Body of pancreas (tissue), 4 donors: ENCODE measurements at regions not wholly inside any gene's neighbourhood (a gene's known extent, or its start where the extent isn't known, plus 50 kb on each side); places are given as distances from the start of the nearest gene placed in this dataset.
"Not testable (repeated sequence)": the region's sequence is repeated elsewhere in the genome, so short reads cannot be mapped to it uniquely, and the experiment has no call there.

Experiments
- ATAC-seq: fragments of 150-250 bp; one replicate; pipeline ENCODE4 v1.9.1; 2016
- DNase-seq, 4 donors: peaks; one replicate each; pipeline ENCODE4 v3.0.0-alpha.2; 2019
- H3K27ac ChIP-seq, 4 donors: fragments of 200-600 bp; sonication (generic); 1 replicate in 3 of 4; 2 replicates in 1 of 4; pipeline versions ENCODE4 v1.5.1 to v1.6.1; 2016 to 2019; ENCODE audit warnings: mild to moderate bottlenecking in 1 of 4, mixed read lengths in 1 of 4, moderate library complexity in 1 of 4
- H3K27me3 ChIP-seq, 2 donors: fragments of 200-600 bp; sonication (generic); one replicate each; pipeline ENCODE4 v1.6.0; 2016; ENCODE audit warnings: mild to moderate bottlenecking in 1 of 2
- H3K36me3 ChIP-seq, 2 donors: fragments of 200-600 bp; sonication (generic); replicated peaks in 1 of 2; 2 replicates each; pipeline ENCODE4 v1.5.1; 2016; ENCODE audit warnings: low read depth in 2 of 2; ENCODE audit not compliant: insufficient read depth in 1 of 2
- H3K4me1 ChIP-seq: fragments of 200-600 bp; sonication (generic); one replicate; pipeline ENCODE4 v1.6.0; 2016
- H3K4me3 ChIP-seq, 2 donors: fragments of 200-600 bp; sonication (generic); 1 replicate in 1 of 2; 2 replicates in 1 of 2; pipeline ENCODE4 v1.5.1; 2016 to 2019
- H3K9me3 ChIP-seq, 3 donors: fragments of 200-600 bp; sonication (generic); 1 replicate in 2 of 3; 2 replicates in 1 of 3; pipeline ENCODE4 v1.5.1; 2016
- POLR2A ChIP-seq, 3 donors: fragments of 450-650 bp; IDR thresholded peaks; one replicate each; pipeline ENCODE4 v1.6.1; 2016; ENCODE audit warnings: antibody characterized with exemption in 3 of 3, mild to moderate bottlenecking in 2 of 3
- WGBS, 2 donors: methylation state at CpG; one replicate each; pipeline ENCODE4 v1.1.5; 2017; 5-methylcytosine and 5-hydroxymethylcytosine counted together
- intact Hi-C: fragments of 100-400 bp; cut with DNase I; formaldehyde crosslinking; loops from one replicate; pipeline ENCODE4 v1.15.1; 2023
- TF ChIP-seq, protein P1 (sequence below), 7 experiments: fragments of 450-650 bp in 4 of 7; fragments of 200-600 bp in 3 of 7; sonication (generic) in 3 of 7; IDR thresholded peaks; one replicate each; pipeline ENCODE4 v1.5.1; 2016 to 2019; ENCODE audit warnings: antibody characterized with exemption in 7 of 7

DNA sequence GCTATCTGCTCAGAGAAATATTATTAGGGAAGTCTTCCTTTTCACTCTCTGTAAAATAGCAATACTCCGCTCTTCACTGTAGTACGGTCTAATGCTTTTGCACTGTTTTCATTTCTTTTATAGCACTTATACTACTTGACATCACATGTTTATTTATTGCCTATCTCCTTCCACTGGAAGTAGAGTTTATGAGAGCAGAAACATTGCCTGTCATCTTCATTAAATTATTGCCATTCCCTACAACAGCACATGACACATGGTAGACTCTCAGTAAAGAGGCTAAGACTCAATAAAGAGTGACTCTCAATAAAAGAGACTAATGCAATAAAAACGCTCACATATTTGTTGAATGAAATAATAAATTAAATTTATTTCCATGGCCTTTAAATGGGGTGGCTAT lies 241.3 kb upstream of the MAGEC2 start:
- DNase-seq (no peak), ATAC-seq (no peak)
- Histone ChIP-seq H3K4me3 (no peak overlapping the region), H3K4me1 (no peaks in the 10 kb centered on the region), H3K27me3 (no peaks in the 10 kb centered on the region), H3K27ac (no peak overlapping the region), H3K9me3 (no peaks in the 10 kb centered on the region), H3K36me3 (no peaks in the 10 kb centered on the region)
- TF ChIP-seq, protein P1, sequence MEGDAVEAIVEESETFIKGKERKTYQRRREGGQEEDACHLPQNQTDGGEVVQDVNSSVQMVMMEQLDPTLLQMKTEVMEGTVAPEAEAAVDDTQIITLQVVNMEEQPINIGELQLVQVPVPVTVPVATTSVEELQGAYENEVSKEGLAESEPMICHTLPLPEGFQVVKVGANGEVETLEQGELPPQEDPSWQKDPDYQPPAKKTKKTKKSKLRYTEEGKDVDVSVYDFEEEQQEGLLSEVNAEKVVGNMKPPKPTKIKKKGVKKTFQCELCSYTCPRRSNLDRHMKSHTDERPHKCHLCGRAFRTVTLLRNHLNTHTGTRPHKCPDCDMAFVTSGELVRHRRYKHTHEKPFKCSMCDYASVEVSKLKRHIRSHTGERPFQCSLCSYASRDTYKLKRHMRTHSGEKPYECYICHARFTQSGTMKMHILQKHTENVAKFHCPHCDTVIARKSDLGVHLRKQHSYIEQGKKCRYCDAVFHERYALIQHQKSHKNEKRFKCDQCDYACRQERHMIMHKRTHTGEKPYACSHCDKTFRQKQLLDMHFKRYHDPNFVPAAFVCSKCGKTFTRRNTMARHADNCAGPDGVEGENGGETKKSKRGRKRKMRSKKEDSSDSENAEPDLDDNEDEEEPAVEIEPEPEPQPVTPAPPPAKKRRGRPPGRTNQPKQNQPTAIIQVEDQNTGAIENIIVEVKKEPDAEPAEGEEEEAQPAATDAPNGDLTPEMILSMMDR (IDR thresholded peaks at IDR 0.05): no peak
- intact Hi-C loops: no loop called here
- 54 to 73% methylated on average over 3 of the region's 3 CpGs for WGBS, 2 donors

DNA sequence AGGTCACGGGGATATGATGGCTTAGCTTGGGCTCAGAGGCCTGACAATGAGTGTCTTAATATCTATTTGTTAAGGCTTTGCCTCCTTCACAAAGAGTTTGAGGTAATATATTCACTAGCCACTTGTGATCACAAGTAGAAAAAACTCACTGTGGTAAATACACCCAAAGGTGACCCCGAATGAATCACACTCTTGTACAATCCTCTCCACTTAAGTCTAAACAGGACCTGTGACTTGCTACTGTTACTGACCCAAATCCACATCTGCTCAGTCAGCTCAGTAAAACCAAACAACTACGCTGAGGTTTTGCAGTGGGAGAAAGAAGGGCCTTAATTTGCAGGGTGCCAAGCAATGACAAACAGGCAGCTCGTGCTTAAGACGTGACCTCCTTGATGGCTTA lies 223.8 kb upstream of the MAGEC2 start:
- WGBS, 2 donors: 62 to 63% methylated on average over 5 of the region's 5 CpGs
- Histone ChIP-seq H3K27ac (no peak overlapping the region), H3K4me1 (no peaks in the 10 kb centered on the region), H3K27me3 (no peaks in the 10 kb centered on the region), H3K4me3 (no peak overlapping the region), H3K9me3 (no peaks in the 10 kb centered on the region), H3K36me3 (no peaks in the 10 kb centered on the region)
- intact Hi-C loops: no loop called here
- no peak for DNase-seq
- TF ChIP-seq, protein P1 (IDR thresholded peaks at IDR 0.05): no peak
- TF ChIP-seq POLR2A (IDR thresholded peaks at IDR 0.05): no peak
- ATAC-seq: no peak

DNA sequence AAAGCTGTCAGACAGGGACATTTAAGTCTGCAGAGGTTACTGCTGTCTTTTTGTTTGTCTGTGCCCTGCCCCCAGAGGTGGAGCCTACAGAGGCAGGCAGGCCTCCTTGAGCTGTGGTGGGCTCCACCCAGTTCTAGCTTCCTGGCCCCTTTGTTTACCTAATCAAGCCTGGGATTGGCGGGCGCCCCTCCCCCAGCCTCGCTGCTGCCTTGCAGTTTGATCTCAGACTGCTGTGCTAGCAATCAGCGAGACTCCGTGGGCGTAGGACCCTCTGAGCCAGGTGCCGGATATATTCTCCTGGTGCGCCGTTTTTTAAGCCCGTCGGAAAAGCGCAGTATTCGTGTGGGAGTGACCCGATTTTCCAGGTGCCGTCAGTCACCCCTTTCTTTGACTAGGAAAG lies 185.9 kb upstream of the MAGEC2 start:
- H3K27ac ChIP-seq, H3K4me3 ChIP-seq, ATAC-seq, intact Hi-C loops, H3K36me3 ChIP-seq, H3K27me3 ChIP-seq, H3K9me3 ChIP-seq, H3K4me1 ChIP-seq, DNase-seq: not testable (repeated sequence)
- WGBS, 2 donors: no CpG with 5 or more reads among the region's 15 CpGs

DNA sequence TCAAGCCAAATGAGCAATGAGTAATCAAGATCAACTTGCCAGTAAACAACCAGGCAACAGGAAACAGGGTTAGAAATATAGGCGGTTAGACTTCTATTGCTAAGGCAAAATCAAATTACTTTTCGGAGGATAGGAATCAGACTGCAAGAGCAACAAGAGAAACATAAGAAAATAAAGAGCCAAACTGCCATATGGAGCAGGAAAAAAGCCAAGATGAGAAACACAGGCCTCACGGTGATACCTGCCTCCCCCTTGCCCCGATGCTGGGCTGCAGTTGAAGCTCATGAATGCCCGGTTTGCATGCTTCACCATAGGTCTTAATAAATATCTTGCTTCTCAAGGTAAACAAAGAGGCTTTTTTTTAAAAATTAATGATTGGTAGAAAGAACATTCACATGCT lies 158.4 kb upstream of the MAGEC2 start:
- DNase-seq: no peak
- TF ChIP-seq, protein P1 (IDR thresholded peaks at IDR 0.05): no peak
- TF ChIP-seq POLR2A (IDR thresholded peaks at IDR 0.05): no peak
- Histone ChIP-seq H3K4me1 (no peaks in the 10 kb centered on the region), H3K4me3 (no peak overlapping the region), H3K27ac (no peak overlapping the region), H3K27me3 (no peaks in the 10 kb centered on the region), H3K9me3 (no peaks in the 10 kb centered on the region), H3K36me3 (no peaks in the 10 kb centered on the region)
- 58 to 59% methylated on average over 5 of the region's 5 CpGs for WGBS, 2 donors
- intact Hi-C loops: no loop called here
- no peak for ATAC-seq

DNA sequence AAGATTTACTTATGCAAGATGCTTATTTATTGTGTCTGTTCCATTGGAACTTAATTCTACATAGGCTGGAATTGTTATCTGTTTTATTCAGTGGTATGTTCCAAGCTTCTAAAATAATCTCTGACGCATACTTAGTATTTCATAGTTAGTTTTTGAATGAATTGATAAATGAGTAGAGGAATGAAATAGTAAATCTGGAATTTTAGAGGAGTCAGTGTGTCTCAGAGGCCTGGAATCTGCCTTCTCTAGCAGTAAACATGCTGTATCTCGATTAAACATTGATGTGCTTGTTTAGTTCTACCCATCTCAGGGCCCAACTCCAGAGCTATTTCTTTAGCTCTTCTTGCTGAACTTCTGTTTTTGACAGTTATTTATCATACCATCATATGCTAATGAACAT lies 154.2 kb upstream of the MAGEC2 start:
- intact Hi-C loops: no loop called here
- Histone ChIP-seq H3K9me3 (no peaks in the 10 kb centered on the region), H3K27me3 (no peaks in the 10 kb centered on the region), H3K27ac (no peak overlapping the region), H3K4me3 (no peak overlapping the region), H3K4me1 (no peaks in the 10 kb centered on the region), H3K36me3 (no peaks in the 10 kb centered on the region)
- TF ChIP-seq, protein P1 (IDR thresholded peaks at IDR 0.05): no peak
- TF ChIP-seq POLR2A (IDR thresholded peaks at IDR 0.05): no peak
- 51 to 62% methylated on average over 2 of the region's 2 CpGs for WGBS, 2 donors
- ATAC-seq (no peak), DNase-seq (no peak)
